ENCODE measurements at regions not wholly inside any gene's neighbourhood (a gene's known extent, or its start where the extent isn't known, plus 50 kb on each side); places are given as distances from the start of the nearest gene placed in this dataset.
A peak's percentile ranks its signal among the peaks of the same experiment; 100 is the strongest.

GRCh38 chr3:72279631-72280041 is 494.7 kb upstream of the PROK2 start:
- DNase-seq (ENCODE audit: low spot score): no peak
- Mint-ChIP-seq H3K9me3 (peaks cover 2% of the 10 kb centered on the region), H3K4me1 (peaks cover 12% of the 10 kb centered on the region), H3K4me3 (no peak overlapping the region), H3K36me3 (no peaks in the 10 kb centered on the region), H3K27me3 (ENCODE audit: insufficient read depth, low read depth) (peaks cover 9% of the 10 kb centered on the region), H3K27ac (no peak overlapping the region)
- Histone ChIP-seq H3K27me3 (no peaks in the 10 kb centered on the region), H3K9ac (no peak overlapping the region), H3K79me2 (ENCODE audit: low read depth) (no peaks in the 10 kb centered on the region), H3K36me3 (no peaks in the 10 kb centered on the region), H3K4me3 (no peak overlapping the region), H4K20me1 (ENCODE audit: low read depth) (no peaks in the 10 kb centered on the region), H3K27ac (no peak overlapping the region), H2AFZ (replicated peaks) (peak overlapping the region; percentile 85), H3K4me1 (no peaks in the 10 kb centered on the region), H3K9me3 (ENCODE audit: low read depth) (no peaks in the 10 kb centered on the region), H3K4me2 (no peak overlapping the region), H3F3A (ENCODE audit: low read depth) (no peaks in the 10 kb centered on the region)
- TF ChIP-seq EZH2phosphoT487 (IDR thresholded peaks at IDR 0.05): no peak
- no peak for TF ChIP-seq CTCF (IDR thresholded peaks at IDR 0.05)
- TF ChIP-seq EZH2 (IDR thresholded peaks at IDR 0.05): no peak

- Histone ChIP-seq H3K27ac (no peak overlapping the region), H3K4me3 (no peak overlapping the region), H3K79me2 (ENCODE audit: low read depth) (no peaks in the 10 kb centered on the region), H3K36me3 (no peaks in the 10 kb centered on the region), H3K9ac (no peak overlapping the region), H3K4me1 (peaks cover 1% of the 10 kb centered on the region), H4K20me1 (ENCODE audit: low read depth) (no peaks in the 10 kb centered on the region), H3K27me3 (no peaks in the 10 kb centered on the region), H2AFZ (replicated peaks) (peak overlapping the region; percentile 85), H3K9me3 (ENCODE audit: low read depth) (no peaks in the 10 kb centered on the region), H3K4me2 (no peak overlapping the region), H3F3A (ENCODE audit: low read depth) (no peaks in the 10 kb centered on the region)
- Mint-ChIP-seq H3K9me3 (peaks cover 2% of the 10 kb centered on the region), H3K4me3 (no peak overlapping the region), H3K36me3 (no peaks in the 10 kb centered on the region), H3K4me1 (peaks cover 15% of the 10 kb centered on the region), H3K27ac (peak overlapping the region; percentile 3), H3K27me3 (ENCODE audit: insufficient read depth, low read depth) (peaks cover 9% of the 10 kb centered on the region)
- DNase-seq (ENCODE audit: low spot score): no peak
- TF ChIP-seq EZH2phosphoT487 (IDR thresholded peaks at IDR 0.05): no peak
- no peak for TF ChIP-seq CTCF (IDR thresholded peaks at IDR 0.05)
- TF ChIP-seq EZH2 (IDR thresholded peaks at IDR 0.05): no peak
Measured at GRCh38 chr3:72279068-72279604, 494.2 kb upstream of the PROK2 start.

- Histone ChIP-seq H3K9ac (no peak overlapping the region), H3K4me2 (no peak overlapping the region), H3K36me3 (no peaks in the 10 kb centered on the region), H3K9me3 (ENCODE audit: low read depth) (no peaks in the 10 kb centered on the region), H3K4me1 (peaks cover 7% of the 10 kb centered on the region), H3K4me3 (no peak overlapping the region), H3K27ac (no peak overlapping the region), H3K27me3 (no peaks in the 10 kb centered on the region), H3K79me2 (ENCODE audit: low read depth) (no peaks in the 10 kb centered on the region), H2AFZ (replicated peaks) (no peak overlapping the region), H4K20me1 (ENCODE audit: low read depth) (no peaks in the 10 kb centered on the region), H3F3A (ENCODE audit: low read depth) (no peaks in the 10 kb centered on the region)
- peaks cover 2% of the 10 kb centered on the region for H3K9me3 Mint-ChIP-seq
- peaks cover 9% of the 10 kb centered on the region for H3K27me3 Mint-ChIP-seq (ENCODE audit: insufficient read depth, low read depth)
- no peak for TF ChIP-seq CTCF (IDR thresholded peaks at IDR 0.05)
- no peak for TF ChIP-seq EZH2phosphoT487 (IDR thresholded peaks at IDR 0.05)
- TF ChIP-seq EZH2 (IDR thresholded peaks at IDR 0.05): no peak
- H3K4me1 Mint-ChIP-seq: peaks cover 21% of the 10 kb centered on the region
- H3K4me3 Mint-ChIP-seq: no peak overlapping the region
- DNase-seq (ENCODE audit: low spot score): no peak
- no peaks in the 10 kb centered on the region for H3K36me3 Mint-ChIP-seq
- peak overlapping the region; percentile 3 for H3K27ac Mint-ChIP-seq
Measured at GRCh38 chr3:72278349-72279067, 493.6 kb upstream of the PROK2 start.
